Osteocyte (in vitro differentiated cells): ENCODE measurements at regions not wholly inside any gene's neighbourhood (a gene's known extent, or its start where the extent isn't known, plus 50 kb on each side); places are given as distances from the start of the nearest gene placed in this dataset.
A peak's percentile ranks its signal among the peaks of the same experiment; 100 is the strongest.
"Not testable (repeated sequence)": the region's sequence is repeated elsewhere in the genome, so short reads cannot be mapped to it uniquely, and the experiment has no call there.

ENCODE experiments used
- DNase-seq: peaks from one replicate; pipeline ENCODE4 v3.0.0; 2021; ENCODE audit warnings: mixed read lengths; ENCODE audit not compliant: unreplicated experiment; ENCODE audit errors: extremely low spot score
- H3K27ac Mint-ChIP-seq: one replicate; pipeline ENCODE4 v1.8.0; 2021; ENCODE audit warnings: mild to moderate bottlenecking, mixed read lengths; ENCODE audit not compliant: unreplicated experiment
- H3K27me3 Mint-ChIP-seq: one replicate; pipeline ENCODE4 v1.8.0; 2021; ENCODE audit warnings: mixed read lengths; ENCODE audit not compliant: unreplicated experiment
- H3K36me3 Mint-ChIP-seq: one replicate; pipeline ENCODE4 v1.8.0; 2021; ENCODE audit warnings: mixed read lengths; ENCODE audit not compliant: unreplicated experiment
- H3K4me1 Mint-ChIP-seq: one replicate; pipeline ENCODE4 v1.8.0; 2021; ENCODE audit warnings: mixed read lengths; ENCODE audit not compliant: unreplicated experiment
- H3K4me3 Mint-ChIP-seq: one replicate; pipeline ENCODE4 v1.8.0; 2021; ENCODE audit warnings: mild to moderate bottlenecking, moderate library complexity, mixed read lengths; ENCODE audit not compliant: unreplicated experiment
- H3K9me3 Mint-ChIP-seq: one replicate; pipeline ENCODE4 v1.8.0; 2021; ENCODE audit warnings: mixed read lengths; ENCODE audit not compliant: unreplicated experiment

DNA sequence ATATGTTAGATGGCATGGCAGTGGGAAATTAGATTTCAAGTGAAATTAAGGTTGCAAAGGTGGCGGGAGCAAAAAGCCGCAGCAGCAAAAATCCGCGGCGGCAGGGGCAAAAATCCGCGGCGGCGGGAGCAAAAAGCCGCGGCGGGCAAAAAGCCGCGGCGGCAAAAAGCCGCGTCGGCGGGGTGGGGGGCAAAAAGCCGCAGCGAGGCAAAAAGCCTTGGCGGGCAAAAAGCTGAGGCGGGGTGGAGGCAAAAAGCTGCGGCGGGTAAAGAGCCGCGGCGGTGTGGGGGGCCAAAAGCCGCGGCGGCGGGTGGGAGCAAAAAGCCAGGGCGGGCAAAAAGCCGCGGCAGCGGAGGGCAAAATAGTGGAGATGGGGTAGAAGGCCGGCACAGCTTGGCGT is 197.6 kb downstream of the TP53TG3 start:
- H3K9me3 Mint-ChIP-seq, H3K36me3 Mint-ChIP-seq, H3K27me3 Mint-ChIP-seq, H3K4me1 Mint-ChIP-seq, H3K27ac Mint-ChIP-seq, H3K4me3 Mint-ChIP-seq, DNase-seq: not testable (repeated sequence)

DNA sequence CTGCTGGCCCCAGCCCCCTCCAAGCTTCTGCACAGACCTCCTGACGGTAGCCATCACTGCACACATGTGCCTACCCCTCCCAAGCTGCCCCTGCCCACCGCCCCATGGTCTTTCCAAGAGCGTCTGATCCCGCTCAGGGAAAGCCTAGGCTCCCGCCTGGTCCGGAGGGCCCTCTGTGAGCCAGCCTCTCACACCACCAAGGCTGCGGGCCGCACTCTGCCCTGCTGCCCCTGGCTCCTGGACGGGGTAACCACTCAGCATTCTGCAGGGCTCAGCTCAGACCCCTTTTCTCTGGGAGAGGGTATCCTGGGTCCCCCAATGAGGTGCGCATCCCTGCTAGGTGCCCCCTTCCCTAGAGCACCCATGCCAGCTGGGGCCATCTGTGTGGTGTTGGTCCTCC is 198.4 kb downstream of the TP53TG3 start:
- not testable (repeated sequence) for H3K4me3 Mint-ChIP-seq, H3K27ac Mint-ChIP-seq, H3K4me1 Mint-ChIP-seq, H3K27me3 Mint-ChIP-seq, DNase-seq, H3K36me3 Mint-ChIP-seq, H3K9me3 Mint-ChIP-seq

DNA sequence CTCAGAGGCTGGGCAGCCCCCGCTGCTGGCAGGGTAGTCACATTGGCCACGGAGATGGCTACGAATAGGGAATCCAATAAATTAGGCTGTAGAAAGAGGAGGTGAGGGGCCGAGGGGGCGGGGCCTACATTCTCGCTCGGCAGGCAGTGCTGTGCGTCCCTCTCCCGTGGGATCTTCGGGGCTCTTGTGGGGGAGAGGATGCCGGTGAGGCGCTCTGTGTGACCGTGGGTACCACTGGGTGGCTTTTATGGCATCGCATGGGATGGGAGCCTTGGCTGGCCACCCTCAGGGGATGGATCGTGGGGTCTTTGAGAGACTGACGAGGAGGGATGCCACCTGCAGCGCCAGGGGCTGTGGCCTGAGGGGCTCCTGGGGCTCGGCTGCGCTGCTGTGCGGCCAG is 201.6 kb downstream of the TP53TG3 start:
- not testable (repeated sequence) for H3K27me3 Mint-ChIP-seq, H3K4me3 Mint-ChIP-seq, H3K36me3 Mint-ChIP-seq, H3K27ac Mint-ChIP-seq, H3K9me3 Mint-ChIP-seq, DNase-seq, H3K4me1 Mint-ChIP-seq

DNA sequence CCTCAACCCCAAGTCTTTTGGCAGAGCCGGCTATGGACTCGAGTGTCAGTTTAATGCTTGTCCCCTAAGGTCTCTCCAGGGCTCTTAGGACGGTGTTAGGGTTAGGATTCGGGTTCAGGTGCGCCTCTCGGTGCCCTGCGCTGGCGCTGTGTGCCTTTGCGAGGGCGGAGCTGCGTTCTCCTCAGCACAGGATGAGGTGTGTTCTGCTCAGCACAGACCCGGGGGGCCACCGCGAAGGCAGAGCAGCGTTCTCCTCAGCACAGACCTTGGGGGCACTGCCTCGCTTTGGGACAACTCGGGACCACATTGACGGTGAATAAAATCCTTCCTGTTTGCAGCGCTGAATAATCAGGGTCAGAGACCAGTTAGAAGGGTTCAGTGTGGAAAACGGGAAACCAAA is 208.6 kb downstream of the TP53TG3D start:
- not testable (repeated sequence) for H3K4me3 Mint-ChIP-seq, H3K9me3 Mint-ChIP-seq, H3K27ac Mint-ChIP-seq, H3K4me1 Mint-ChIP-seq, H3K36me3 Mint-ChIP-seq, H3K27me3 Mint-ChIP-seq
- peak; percentile 82 for DNase-seq

DNA sequence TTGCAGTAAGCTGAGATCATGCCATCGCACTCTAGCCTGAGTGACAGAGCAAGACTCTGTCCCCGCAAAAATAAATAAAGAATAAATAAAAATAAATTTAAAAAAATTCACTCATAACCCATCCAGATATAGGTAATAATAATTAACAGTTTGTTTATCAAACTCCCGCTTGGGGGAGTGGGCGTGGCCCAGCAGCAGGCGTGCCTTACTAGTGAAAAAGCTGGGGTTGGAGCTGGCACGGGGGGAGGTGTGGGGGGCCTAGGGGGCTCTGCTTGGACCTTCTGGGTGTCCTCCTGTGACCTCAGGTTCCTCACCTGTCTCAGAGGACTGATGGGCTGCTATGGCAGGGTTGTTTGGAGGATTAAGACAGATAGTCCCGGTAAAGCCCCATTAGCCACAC is 207.9 kb downstream of the TP53TG3D start:
- DNase-seq, H3K9me3 Mint-ChIP-seq, H3K27me3 Mint-ChIP-seq, H3K4me1 Mint-ChIP-seq, H3K4me3 Mint-ChIP-seq, H3K36me3 Mint-ChIP-seq, H3K27ac Mint-ChIP-seq: not testable (repeated sequence)
